Retina (tissue), 1 donor: ENCODE measurements at regions not wholly inside any gene's neighbourhood (a gene's known extent, or its start where the extent isn't known, plus 50 kb on each side); places are given as distances from the start of the nearest gene placed in this dataset.
A peak's percentile ranks its signal among the peaks of the same experiment; 100 is the strongest.
"Not testable (repeated sequence)": the region's sequence is repeated elsewhere in the genome, so short reads cannot be mapped to it uniquely, and the experiment has no call there.

ENCODE experiments used
- DNase-seq: peaks from one replicate; pipeline ENCODE4 v3.0.0-alpha.2; 2016

DNA sequence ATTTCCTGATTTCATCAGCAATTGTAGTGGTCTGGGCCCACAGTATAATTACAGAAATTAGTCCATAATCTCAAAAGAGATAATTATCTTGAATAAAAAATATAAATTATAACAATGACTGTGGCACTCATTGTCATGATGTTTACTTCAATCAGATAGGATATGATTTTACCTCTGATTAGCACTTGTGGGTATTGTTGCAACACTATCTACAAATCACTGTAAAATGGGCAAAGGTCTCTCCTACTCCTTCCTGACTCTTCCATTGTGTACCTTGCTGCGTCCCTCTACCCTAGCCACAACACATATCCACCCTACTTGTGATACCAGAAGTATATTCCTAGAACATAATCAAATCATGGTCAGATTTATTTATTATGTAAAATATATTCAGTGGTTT lies 200.9 kb upstream of the TRIB2 start:
- DNase-seq, result no peak

- no peak for DNase-seq
Observed at GRCh38 chr2:12533337-12534005, 183.3 kb upstream of the TRIB2 start.

DNA sequence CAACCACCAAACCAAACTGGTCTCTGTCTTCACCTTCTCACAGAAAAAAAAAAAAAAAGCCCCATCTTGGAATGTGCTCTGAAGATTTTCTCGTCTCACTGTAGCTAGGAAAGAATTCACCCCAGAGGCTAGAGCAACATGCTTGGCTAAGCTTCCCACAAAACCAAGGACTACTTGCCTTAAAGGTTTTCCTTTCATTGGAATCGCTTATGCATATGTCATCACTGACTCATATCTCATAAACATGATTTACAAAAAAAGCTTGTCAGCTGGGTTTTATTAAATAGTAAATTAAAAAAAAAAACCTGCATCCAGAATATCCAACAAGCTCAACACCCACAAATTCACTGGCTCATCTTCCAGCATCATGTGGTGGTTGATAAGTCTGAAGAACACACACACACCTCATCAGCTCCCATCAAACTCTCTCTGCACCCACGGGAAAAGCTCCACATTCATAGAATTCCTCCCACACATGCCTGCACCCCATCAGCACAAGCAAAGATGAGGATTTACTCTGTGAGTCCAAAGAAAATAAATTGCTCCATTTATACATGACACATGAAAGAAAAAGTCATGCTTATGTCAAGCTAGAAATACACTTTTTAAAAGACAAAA lies 182.0 kb upstream of the TRIB2 start:
- DNase-seq, result no peak

GRCh38 chr2:12536976-12537375 lies 179.8 kb upstream of the TRIB2 start:
- no peak for DNase-seq

GRCh38 chr2:12538138-12538694 lies 178.5 kb upstream of the TRIB2 start:
- DNase-seq, result no peak

GRCh38 chr2:12539336-12539735 lies 177.4 kb upstream of the TRIB2 start:
- no peak for DNase-seq

GRCh38 chr2:12539776-12540562 lies 176.8 kb upstream of the TRIB2 start:
- peak; percentile 16 for DNase-seq

DNA sequence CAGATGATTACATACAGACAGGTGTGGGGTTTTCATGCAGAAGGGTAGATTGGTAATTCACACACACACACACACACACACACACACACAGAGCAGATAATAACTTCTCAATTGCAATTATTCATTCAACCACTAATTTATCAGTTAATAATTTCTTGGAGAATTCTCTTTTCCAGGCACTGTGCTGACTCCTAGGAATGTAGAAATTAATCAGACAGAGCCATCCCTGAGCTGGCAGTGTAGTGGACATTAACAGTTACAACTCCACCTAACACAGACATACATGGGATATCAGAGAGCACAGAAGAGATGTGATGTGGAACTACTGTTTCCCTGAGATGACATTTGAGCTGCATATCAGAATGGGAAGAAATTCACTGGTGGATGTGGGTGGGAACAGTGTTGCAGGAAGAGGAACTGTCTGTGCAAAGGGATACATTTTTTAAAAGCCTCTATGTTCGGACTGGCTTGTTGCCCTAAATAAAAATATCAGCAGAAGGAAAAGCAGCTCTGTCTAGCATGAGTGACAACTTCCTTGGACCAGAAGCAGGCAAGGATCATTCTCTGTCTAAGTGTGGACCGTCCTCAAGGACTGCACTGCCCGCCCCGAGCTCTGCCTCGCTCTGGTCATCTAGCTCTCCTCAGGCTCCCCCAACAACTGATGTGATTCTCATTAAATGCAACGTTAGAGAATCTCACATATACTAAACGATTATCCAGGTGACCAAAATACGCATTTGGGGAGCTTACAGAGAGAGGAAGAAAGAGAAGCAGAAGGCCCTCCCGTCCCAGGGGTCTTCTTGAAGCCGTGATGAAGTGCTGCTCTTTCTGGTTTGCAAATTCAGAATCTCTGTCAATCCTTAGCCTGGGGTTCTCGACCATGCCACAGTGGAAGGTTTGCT lies 173.4 kb upstream of the TRIB2 start:
- DNase-seq, result no peak

GRCh38 chr2:12543978-12544558 lies 172.7 kb upstream of the TRIB2 start:
- no peak for DNase-seq

GRCh38 chr2:12547566-12548170 lies 169.1 kb upstream of the TRIB2 start:
- DNase-seq, result no peak

- DNase-seq, result no peak
Observed at GRCh38 chr2:12548906-12549305, 167.8 kb upstream of the TRIB2 start.

- no peak for DNase-seq
Observed at GRCh38 chr2:12549641-12550040, 167.1 kb upstream of the TRIB2 start.

GRCh38 chr2:12552092-12552491 lies 164.6 kb upstream of the TRIB2 start:
- DNase-seq, result no peak

- peak; percentile 77 for DNase-seq
Observed at GRCh38 chr2:12554224-12555011, 162.3 kb upstream of the TRIB2 start.

DNA sequence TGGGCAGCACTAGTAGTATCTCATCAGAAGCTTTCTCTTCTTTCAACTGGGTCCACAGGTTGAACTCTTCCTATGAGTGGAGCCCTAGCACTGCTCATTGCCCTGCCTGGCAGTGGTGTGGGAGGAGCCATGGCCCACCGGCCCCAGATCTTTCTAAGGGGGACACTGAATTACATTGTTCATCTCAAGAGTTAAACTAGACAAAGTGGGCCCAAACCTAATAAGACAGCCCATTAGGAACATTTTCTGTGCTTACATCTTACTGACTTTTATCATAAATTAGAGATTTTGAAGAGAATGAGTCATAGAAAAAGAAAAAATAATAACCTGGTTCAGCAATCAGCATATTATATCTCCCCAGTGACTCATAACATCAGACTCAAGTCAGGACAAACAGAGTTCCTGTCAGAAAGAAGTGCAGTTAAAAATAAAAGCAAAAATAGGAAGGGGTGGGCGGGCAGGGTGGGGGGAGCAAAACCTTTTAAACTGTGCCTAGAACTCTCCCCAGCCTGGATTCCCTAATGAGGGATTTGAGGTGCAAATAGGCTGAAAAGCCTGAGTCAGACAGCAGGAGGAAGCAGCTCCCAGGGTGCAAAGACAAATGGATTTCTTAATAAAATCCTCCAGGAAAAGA lies 161.6 kb upstream of the TRIB2 start:
- peak; percentile 62 for DNase-seq

DNA sequence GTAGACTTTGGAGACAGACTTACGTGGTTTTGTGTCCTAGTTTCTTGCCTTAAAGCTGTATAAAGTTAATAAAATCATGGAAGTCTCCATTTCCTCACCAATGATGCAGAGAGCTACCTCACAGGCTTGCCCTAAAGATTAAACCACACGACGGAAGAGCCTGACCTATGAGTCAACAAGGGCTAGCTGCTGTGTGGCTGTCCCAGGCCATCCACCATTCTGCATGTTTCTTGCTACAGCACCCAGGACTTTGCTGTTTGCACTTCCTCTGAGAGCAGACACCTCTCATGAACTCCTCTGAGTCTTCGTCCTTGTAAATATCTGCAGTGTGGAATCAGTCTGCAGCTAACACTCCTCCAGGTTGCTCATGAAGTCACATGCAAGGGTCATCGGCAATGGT lies 160.0 kb upstream of the TRIB2 start:
- DNase-seq, result no peak

DNA sequence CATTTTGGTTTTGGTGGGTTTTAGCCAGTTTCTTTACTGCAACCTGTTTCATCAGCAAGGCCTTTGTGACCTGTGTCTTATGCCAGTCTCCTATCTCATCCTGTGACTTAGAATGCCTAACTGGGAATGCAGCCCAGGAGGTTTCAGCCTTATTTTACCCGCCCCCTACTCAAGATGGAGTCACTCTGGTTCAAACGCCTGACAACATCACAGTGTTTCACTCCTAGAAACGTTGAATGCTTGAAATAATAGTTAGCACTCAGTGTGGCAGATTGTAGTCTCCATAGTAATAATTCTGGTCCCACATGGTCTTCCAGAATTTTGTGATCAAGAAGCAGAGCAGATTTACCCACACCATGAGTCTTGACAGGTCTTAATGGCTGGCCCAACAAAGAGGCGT lies 159.0 kb upstream of the TRIB2 start:
- DNase-seq, result no peak

DNA sequence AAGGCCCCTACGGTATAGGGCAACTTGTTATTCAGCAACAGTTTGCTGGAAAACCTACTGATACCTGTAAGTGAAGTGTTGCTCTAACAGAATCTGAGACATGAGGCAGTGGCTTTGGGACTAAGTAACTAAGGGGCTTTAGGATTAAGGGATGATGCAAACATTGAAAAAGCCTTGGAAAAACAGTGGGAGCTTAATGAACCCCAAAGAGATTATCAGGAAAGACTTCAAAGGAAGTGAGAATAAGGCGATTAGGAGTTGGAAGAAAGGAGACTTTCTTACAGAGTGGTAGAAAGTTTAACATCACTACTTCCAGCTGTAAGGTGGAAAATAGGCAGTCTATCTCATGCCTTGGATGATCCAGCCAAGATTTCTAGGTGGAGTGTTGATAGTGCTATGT lies 158.2 kb upstream of the TRIB2 start:
- no peak for DNase-seq

DNA sequence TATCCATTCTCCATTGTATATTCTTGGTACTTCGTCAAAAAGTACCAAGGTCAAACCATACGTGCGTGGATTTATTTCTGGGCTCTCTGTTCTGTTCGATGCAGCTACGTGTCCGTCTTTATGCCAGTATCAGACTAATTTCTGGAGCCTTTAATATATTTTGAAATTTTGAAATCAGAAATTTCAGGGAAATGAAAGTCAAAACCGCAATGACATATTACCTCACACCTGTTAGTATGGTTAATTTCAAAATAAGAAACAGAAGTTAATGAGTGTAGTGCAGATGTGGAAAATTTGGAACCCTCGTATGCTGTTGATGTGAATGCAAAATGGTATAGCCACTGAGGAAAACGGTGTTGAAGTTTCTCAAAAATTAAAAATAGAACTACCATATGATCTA lies 156.1 kb upstream of the TRIB2 start:
- no peak for DNase-seq

DNA sequence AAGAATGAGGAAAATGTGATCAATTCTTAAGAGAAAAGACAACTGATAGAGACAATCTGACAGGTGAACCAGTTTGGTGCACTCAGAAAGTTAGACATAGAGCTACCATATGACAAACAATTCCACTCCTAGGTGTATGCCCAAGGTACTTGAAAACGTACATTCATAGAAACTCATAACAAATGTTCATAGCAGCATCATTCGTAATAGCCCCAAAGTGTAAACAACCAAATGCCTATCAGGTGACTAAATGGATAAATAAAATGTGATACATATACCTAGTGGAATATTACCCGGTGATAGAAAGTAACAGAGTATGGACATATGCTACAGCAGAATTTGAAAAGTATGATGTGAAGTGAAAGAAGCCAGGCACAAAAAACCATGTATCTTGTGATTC lies 149.3 kb upstream of the TRIB2 start:
- DNase-seq, result no peak

- not testable (repeated sequence) for DNase-seq
Observed at GRCh38 chr2:12569510-12569909, 147.2 kb upstream of the TRIB2 start.
